Activated B cell treated with CpG ODN at 0.5 μM for 24 hours (primary cell): ENCODE measurements at regions not wholly inside any gene's neighbourhood (a gene's known extent, or its start where the extent isn't known, plus 50 kb on each side); places are given as distances from the start of the nearest gene placed in this dataset.

Experiments used
- ATAC-seq: fragments of 200-7000 bp; cut with Tn5 transposase; one replicate; pipeline ENCODE4 v1.10.0; 2021; ENCODE audit warnings: low read depth, mild to moderate bottlenecking, moderate library complexity
- CTCF ChIA-PET: fragments of 350-600 bp; sonication (Branson Sonifier 250); formaldehyde crosslinking; loops from one replicate; lab custom pipeline; 2021; ENCODE audit warnings: antibody characterized with exemption; lab: Charles Lee
- POLR2A ChIA-PET: fragments of 350-600 bp; sonication (Branson Sonifier 250); formaldehyde crosslinking; loops from one replicate; lab custom pipeline; 2021; ENCODE audit warnings: antibody characterized with exemption; lab: Charles Lee
- DNase-seq: peaks from one replicate; pipeline ENCODE4 v3.0.0; 2022
- H3K27ac Mint-ChIP-seq: one replicate; pipeline ENCODE4 v1.8.0; 2020; ENCODE audit warnings: mixed read lengths
- H3K27me3 Mint-ChIP-seq: one replicate; pipeline ENCODE4 v1.8.0; 2021; ENCODE audit warnings: mixed read lengths
- H3K36me3 Mint-ChIP-seq: one replicate; pipeline ENCODE4 v1.8.0; 2021; ENCODE audit warnings: low read depth, mixed read lengths
- H3K4me1 Mint-ChIP-seq: one replicate; pipeline ENCODE4 v1.8.0; 2021; ENCODE audit warnings: mixed read lengths
- H3K4me3 Mint-ChIP-seq: one replicate; pipeline ENCODE4 v1.8.0; 2020; ENCODE audit warnings: mild to moderate bottlenecking, mixed read lengths
- H3K9me3 Mint-ChIP-seq: one replicate; pipeline ENCODE4 v1.8.0; 2020; ENCODE audit warnings: mixed read lengths
- CTCF ChIP-seq: fragments of 200-600 bp; IDR thresholded peaks from one replicate; pipeline ENCODE4 v1.8.0; 2022; ENCODE audit warnings: antibody characterized with exemption, mild to moderate bottlenecking
- intact Hi-C: fragments of 100-400 bp; cut with micrococcal nuclease; formaldehyde crosslinking; loops from one replicate; pipeline ENCODE4 v1.15.1; 2024

- no peaks in the 10 kb centered on the region for H3K36me3 Mint-ChIP-seq
- ChIA-PET CTCF (no interaction called here), POLR2A (no interaction called here)
- H3K27ac Mint-ChIP-seq = no peak overlapping the region
- H3K4me1 Mint-ChIP-seq = no peaks in the 10 kb centered on the region
- ATAC-seq (no peak), DNase-seq (no peak)
- H3K9me3 Mint-ChIP-seq = no peaks in the 10 kb centered on the region
- no peak for TF ChIP-seq CTCF
- H3K4me3 Mint-ChIP-seq = no peak overlapping the region
- intact Hi-C loops = no loop called here
- peaks cover 27% of the 10 kb centered on the region for H3K27me3 Mint-ChIP-seq
Measured at GRCh38 chr11:116192509-116193210, 580.1 kb downstream of the BUD13 start.

- DNase-seq = no peak
- Mint-ChIP-seq H3K27me3 (peaks cover 27% of the 10 kb centered on the region), H3K4me1 (no peaks in the 10 kb centered on the region), H3K36me3 (no peaks in the 10 kb centered on the region), H3K4me3 (no peak overlapping the region), H3K9me3 (no peaks in the 10 kb centered on the region), H3K27ac (no peak overlapping the region)
- ATAC-seq = no peak
- no peak for TF ChIP-seq CTCF
- ChIA-PET CTCF (no interaction called here), POLR2A (no interaction called here)
- intact Hi-C loops = no loop called here
Measured at GRCh38 chr11:116190861-116191260, 581.9 kb downstream of the BUD13 start.

- intact Hi-C loops = no loop called here
- H3K27ac Mint-ChIP-seq = no peak overlapping the region
- TF ChIP-seq CTCF = no peak
- H3K9me3 Mint-ChIP-seq = no peaks in the 10 kb centered on the region
- H3K4me3 Mint-ChIP-seq = no peak overlapping the region
- H3K4me1 Mint-ChIP-seq = no peaks in the 10 kb centered on the region
- ChIA-PET CTCF (no interaction called here), POLR2A (no interaction called here)
- ATAC-seq (no peak), DNase-seq (no peak)
- H3K27me3 Mint-ChIP-seq = peaks cover 22% of the 10 kb centered on the region
- no peaks in the 10 kb centered on the region for H3K36me3 Mint-ChIP-seq
Measured at GRCh38 chr11:116189408-116190170, 583.2 kb downstream of the BUD13 start.

- no peaks in the 10 kb centered on the region for H3K9me3 Mint-ChIP-seq
- ChIA-PET POLR2A (no interaction called here), CTCF (no interaction called here)
- H3K27me3 Mint-ChIP-seq = peaks cover 11% of the 10 kb centered on the region
- ATAC-seq (no peak), DNase-seq (no peak)
- H3K4me3 Mint-ChIP-seq = no peak overlapping the region
- no peak overlapping the region for H3K27ac Mint-ChIP-seq
- intact Hi-C loops = no loop called here
- no peaks in the 10 kb centered on the region for H3K36me3 Mint-ChIP-seq
- TF ChIP-seq CTCF = no peak
- no peaks in the 10 kb centered on the region for H3K4me1 Mint-ChIP-seq
Measured at GRCh38 chr11:116188350-116188749, 584.4 kb downstream of the BUD13 start.

- Mint-ChIP-seq H3K27ac (no peak overlapping the region), H3K27me3 (peaks cover 5% of the 10 kb centered on the region), H3K36me3 (no peaks in the 10 kb centered on the region), H3K9me3 (no peaks in the 10 kb centered on the region), H3K4me1 (no peaks in the 10 kb centered on the region), H3K4me3 (no peak overlapping the region)
- intact Hi-C loops = no loop called here
- ATAC-seq (no peak), DNase-seq (no peak)
- CTCF ChIA-PET = no interaction called here
- no peak for TF ChIP-seq CTCF
- POLR2A ChIA-PET = no interaction called here
Measured at GRCh38 chr11:116187026-116187425, 585.8 kb downstream of the BUD13 start.
